ENCODE measurements at regions not wholly inside any gene's neighbourhood (a gene's known extent, or its start where the extent isn't known, plus 50 kb on each side); places are given as distances from the start of the nearest gene placed in this dataset.
"Not testable (repeated sequence)": the region's sequence is repeated elsewhere in the genome, so short reads cannot be mapped to it uniquely, and the experiment has no call there.

GRCh38 chr21:9950363-9950762, 571.0 kb upstream of the TPTE start:
- not testable (repeated sequence) for DNase-seq

- not testable (repeated sequence) for DNase-seq
Observed at GRCh38 chr21:9958791-9959190, 562.6 kb upstream of the TPTE start.

- DNase-seq = not testable (repeated sequence)
Observed at GRCh38 chr21:9959220-9959964, 562.0 kb upstream of the TPTE start.

GRCh38 chr21:9969399-9969798, 552.0 kb upstream of the TPTE start:
- not testable (repeated sequence) for DNase-seq

- DNase-seq = not testable (repeated sequence)
Observed at GRCh38 chr21:9972018-9972417, 549.4 kb upstream of the TPTE start.

GRCh38 chr21:9978371-9978770, 543.0 kb upstream of the TPTE start:
- DNase-seq = not testable (repeated sequence)

- DNase-seq = not testable (repeated sequence)
Observed at GRCh38 chr21:9997507-9997906, 523.9 kb upstream of the TPTE start.

- DNase-seq = not testable (repeated sequence)
Observed at GRCh38 chr21:10002762-10003313, 518.5 kb upstream of the TPTE start.

GRCh38 chr21:10005791-10006190, 515.6 kb upstream of the TPTE start:
- not testable (repeated sequence) for DNase-seq

- DNase-seq = not testable (repeated sequence)
Observed at GRCh38 chr21:10016991-10017390, 504.4 kb upstream of the TPTE start.

GRCh38 chr21:10017757-10018156, 503.6 kb upstream of the TPTE start:
- DNase-seq = not testable (repeated sequence)

- not testable (repeated sequence) for DNase-seq
Observed at GRCh38 chr21:10021462-10021861, 499.9 kb upstream of the TPTE start.

GRCh38 chr21:10022745-10023144, 498.6 kb upstream of the TPTE start:
- not testable (repeated sequence) for DNase-seq

All from COR-L47 (cell line).